ENCODE measurements at regions not wholly inside any gene's neighbourhood (a gene's known extent, or its start where the extent isn't known, plus 50 kb on each side); places are given as distances from the start of the nearest gene placed in this dataset.

- Histone ChIP-seq H3K79me1 (replicated peaks; ENCODE audit: low read length, poor library complexity, severe bottlenecking) (no peaks in the 10 kb centered on the region), H4K91ac (ENCODE audit: low read length) (peak overlapping the region; percentile 8), H3K27ac (ENCODE audit: low read length, poor library complexity, severe bottlenecking) (peak overlapping the region; percentile 91), H3K9me3 (ENCODE audit: control insufficient read depth, low read length) (peaks cover under 1% of the 10 kb centered on the region), H3K23ac (ENCODE audit: low read length in 2 of 2) (peak overlapping the region in 1 of 2 experiments; percentile 32), H2AK5ac (ENCODE audit: low read length, severe bottlenecking) (peak overlapping the region; percentile 11), H2BK120ac (ENCODE audit: low read depth, low read length) (no peak overlapping the region), H3K14ac (ENCODE audit: low read length in 2 of 2) (no peak overlapping the region), H3K27me3 (ENCODE audit: control insufficient read depth in 1 of 2, insufficient read depth in 1 of 2, low read length in 2 of 2) (no peaks in the 10 kb centered on the region), H3K4ac (ENCODE audit: low read depth in 1 of 2, low read length in 2 of 2) (peak overlapping the region in 1 of 2 experiments; percentile 20), H3K9ac (ENCODE audit: low read length) (peak overlapping the region; percentile 73), H3K4me1 (ENCODE audit: control insufficient read depth, insufficient read depth, low read depth, low read length) (peaks cover 19% of the 10 kb centered on the region), H2AFZ (ENCODE audit: low read depth, low read length) (peak overlapping the region; percentile 5), H4K8ac (ENCODE audit: low read length) (no peak overlapping the region), H2BK15ac (ENCODE audit: low read depth, poor library complexity, severe bottlenecking) (no peak overlapping the region), H3K4me2 (ENCODE audit: low read length, poor library complexity, severe bottlenecking) (peak overlapping the region; percentile 36), H2BK5ac (ENCODE audit: low read depth, low read length, poor library complexity, severe bottlenecking) (peak overlapping the region; percentile 68), H2BK12ac (ENCODE audit: low read length in 2 of 2) (no peak overlapping the region), H3K18ac (ENCODE audit: low read depth in 1 of 2, low read length in 2 of 2) (peak overlapping the region in 1 of 2 experiments; percentile 28), H3K36me3 (ENCODE audit: control insufficient read depth in 1 of 2, insufficient read depth in 2 of 2, low read depth in 1 of 2, low read length in 2 of 2) (peaks cover 0 to 3% of the 10 kb centered on the region in 2 experiments), H3K4me3 (ENCODE audit: insufficient read depth in 1 of 2, low read depth in 1 of 2, low read length in 2 of 2) (peak overlapping the region in 1 of 2 experiments; percentile 58)
- 43% methylated on average over 12 of the region's 14 CpGs for WGBS
- DNase-seq: peak; percentile 61
Measured at GRCh38 chr11:130782361-130783222, 133.7 kb downstream of the SNX19 start.

- Histone ChIP-seq H2BK15ac (ENCODE audit: low read depth, poor library complexity, severe bottlenecking) (no peak overlapping the region), H4K91ac (ENCODE audit: low read length) (no peak overlapping the region), H3K4ac (ENCODE audit: low read depth in 1 of 2, low read length in 2 of 2) (no peak overlapping the region), H3K4me2 (ENCODE audit: low read length, poor library complexity, severe bottlenecking) (no peak overlapping the region), H3K9ac (ENCODE audit: low read length) (peak overlapping the region; percentile 73), H3K18ac (ENCODE audit: low read depth in 1 of 2, low read length in 2 of 2) (no peak overlapping the region), H3K79me1 (replicated peaks; ENCODE audit: low read length, poor library complexity, severe bottlenecking) (no peaks in the 10 kb centered on the region), H2BK120ac (ENCODE audit: low read depth, low read length) (no peak overlapping the region), H2BK5ac (ENCODE audit: low read depth, low read length, poor library complexity, severe bottlenecking) (peak overlapping the region; percentile 50), H3K14ac (ENCODE audit: low read length in 2 of 2) (no peak overlapping the region), H2AFZ (ENCODE audit: low read depth, low read length) (no peak overlapping the region), H3K23ac (ENCODE audit: low read length in 2 of 2) (no peak overlapping the region), H2BK12ac (ENCODE audit: low read length in 2 of 2) (no peak overlapping the region), H4K8ac (ENCODE audit: low read length) (no peak overlapping the region), H3K4me1 (ENCODE audit: control insufficient read depth, insufficient read depth, low read depth, low read length) (peaks cover 19% of the 10 kb centered on the region), H3K27ac (ENCODE audit: low read length, poor library complexity, severe bottlenecking) (peak overlapping the region; percentile 91), H3K27me3 (ENCODE audit: control insufficient read depth in 1 of 2, insufficient read depth in 1 of 2, low read length in 2 of 2) (no peaks in the 10 kb centered on the region), H3K4me3 (ENCODE audit: insufficient read depth in 1 of 2, low read depth in 1 of 2, low read length in 2 of 2) (peak overlapping the region in 1 of 2 experiments; percentile 58), H3K9me3 (ENCODE audit: control insufficient read depth, low read length) (no peaks in the 10 kb centered on the region), H3K36me3 (ENCODE audit: control insufficient read depth in 1 of 2, insufficient read depth in 2 of 2, low read depth in 1 of 2, low read length in 2 of 2) (no peaks in the 10 kb centered on the region), H2AK5ac (ENCODE audit: low read length, severe bottlenecking) (peak overlapping the region; percentile 89)
- no peak for DNase-seq
- 83% methylated on average over 1 of the region's 2 CpGs for WGBS
Measured at GRCh38 chr11:130783323-130783722, 133.0 kb downstream of the SNX19 start.

- Histone ChIP-seq H3K18ac (ENCODE audit: low read depth in 1 of 2, low read length in 2 of 2) (no peak overlapping the region), H3K27ac (ENCODE audit: low read length, poor library complexity, severe bottlenecking) (no peak overlapping the region), H3K9ac (ENCODE audit: low read length) (no peak overlapping the region), H2AK5ac (ENCODE audit: low read length, severe bottlenecking) (peak overlapping the region; percentile 82), H3K27me3 (ENCODE audit: control insufficient read depth in 1 of 2, insufficient read depth in 1 of 2, low read length in 2 of 2) (no peaks in the 10 kb centered on the region), H4K91ac (ENCODE audit: low read length) (no peak overlapping the region), H3K79me1 (replicated peaks; ENCODE audit: low read length, poor library complexity, severe bottlenecking) (no peaks in the 10 kb centered on the region), H3K4me3 (ENCODE audit: insufficient read depth in 1 of 2, low read depth in 1 of 2, low read length in 2 of 2) (no peak overlapping the region), H2AFZ (ENCODE audit: low read depth, low read length) (no peak overlapping the region), H2BK15ac (ENCODE audit: low read depth, poor library complexity, severe bottlenecking) (no peak overlapping the region), H3K4ac (ENCODE audit: low read depth in 1 of 2, low read length in 2 of 2) (no peak overlapping the region), H3K23ac (ENCODE audit: low read length in 2 of 2) (no peak overlapping the region), H3K9me3 (ENCODE audit: control insufficient read depth, low read length) (peaks cover 5% of the 10 kb centered on the region), H2BK120ac (ENCODE audit: low read depth, low read length) (no peak overlapping the region), H3K4me2 (ENCODE audit: low read length, poor library complexity, severe bottlenecking) (no peak overlapping the region), H2BK12ac (ENCODE audit: low read length in 2 of 2) (peak overlapping the region in 1 of 2 experiments; percentile 23), H3K14ac (ENCODE audit: low read length in 2 of 2) (no peak overlapping the region), H3K4me1 (ENCODE audit: control insufficient read depth, insufficient read depth, low read depth, low read length) (peaks cover 18% of the 10 kb centered on the region), H3K36me3 (ENCODE audit: control insufficient read depth in 1 of 2, insufficient read depth in 2 of 2, low read depth in 1 of 2, low read length in 2 of 2) (no peaks in the 10 kb centered on the region), H2BK5ac (ENCODE audit: low read depth, low read length, poor library complexity, severe bottlenecking) (no peak overlapping the region), H4K8ac (ENCODE audit: low read length) (no peak overlapping the region)
- 83% methylated on average over 4 of the region's 4 CpGs for WGBS
- DNase-seq: peak; percentile 90
Measured at GRCh38 chr11:130785380-130786116, 130.7 kb downstream of the SNX19 start.

- 93% methylated on average over 5 of the region's 5 CpGs for WGBS
- H2BK120ac ChIP-seq (ENCODE audit: low read depth, low read length): no peak overlapping the region
- no peak overlapping the region for H3K4me2 ChIP-seq (ENCODE audit: low read length, poor library complexity, severe bottlenecking)
- no peak overlapping the region for H2AFZ ChIP-seq (ENCODE audit: low read depth, low read length)
- no peak for DNase-seq
- no peak overlapping the region for H4K8ac ChIP-seq (ENCODE audit: low read length)
- H3K4me3 ChIP-seq (ENCODE audit: insufficient read depth in 1 of 2, low read depth in 1 of 2, low read length in 2 of 2): no peak overlapping the region
- no peak overlapping the region for H3K4ac ChIP-seq (ENCODE audit: low read depth in 1 of 2, low read length in 2 of 2)
- peak overlapping the region in 1 of 2 experiments; percentile 9 for H3K14ac ChIP-seq (ENCODE audit: low read length in 2 of 2)
- H4K91ac ChIP-seq (ENCODE audit: low read length): no peak overlapping the region
- no peak overlapping the region for H2BK15ac ChIP-seq (ENCODE audit: low read depth, poor library complexity, severe bottlenecking)
- peaks cover 13% of the 10 kb centered on the region for H3K4me1 ChIP-seq (ENCODE audit: control insufficient read depth, insufficient read depth, low read depth, low read length)
- no peaks in the 10 kb centered on the region for H3K36me3 ChIP-seq (ENCODE audit: control insufficient read depth in 1 of 2, insufficient read depth in 2 of 2, low read depth in 1 of 2, low read length in 2 of 2)
- no peaks in the 10 kb centered on the region for H3K27me3 ChIP-seq (ENCODE audit: control insufficient read depth in 1 of 2, insufficient read depth in 1 of 2, low read length in 2 of 2)
- H2BK5ac ChIP-seq (ENCODE audit: low read depth, low read length, poor library complexity, severe bottlenecking): no peak overlapping the region
- H3K9ac ChIP-seq (ENCODE audit: low read length): no peak overlapping the region
- H2AK5ac ChIP-seq (ENCODE audit: low read length, severe bottlenecking): peak overlapping the region; percentile 83
- peak overlapping the region; percentile 68 for H3K27ac ChIP-seq (ENCODE audit: low read length, poor library complexity, severe bottlenecking)
- H2BK12ac ChIP-seq (ENCODE audit: low read length in 2 of 2): peak overlapping the region in 1 of 2 experiments; percentile 7
- no peak overlapping the region for H3K18ac ChIP-seq (ENCODE audit: low read depth in 1 of 2, low read length in 2 of 2)
- no peaks in the 10 kb centered on the region for H3K79me1 ChIP-seq (replicated peaks; ENCODE audit: low read length, poor library complexity, severe bottlenecking)
- H3K9me3 ChIP-seq (ENCODE audit: control insufficient read depth, low read length): peaks cover 8% of the 10 kb centered on the region
- H3K23ac ChIP-seq (ENCODE audit: low read length in 2 of 2): no peak overlapping the region
Measured at GRCh38 chr11:130786586-130786985, 129.7 kb downstream of the SNX19 start.
